Transverse colon (tissue), 4 donors: ENCODE measurements at regions not wholly inside any gene's neighbourhood (a gene's known extent, or its start where the extent isn't known, plus 50 kb on each side); places are given as distances from the start of the nearest gene placed in this dataset.

Source experiments
- DNase-seq: peaks from one replicate; pipeline ENCODE4 v3.0.0-alpha.2; 2019
- H3K27ac ChIP-seq, 4 donors: fragments of 200-600 bp; sonication (generic); 2 replicates each; pipeline ENCODE4 v1.5.1; 2016 to 2018; ENCODE audit warnings: inconsistent platforms in 4 of 4
- H3K27me3 ChIP-seq: fragments of 200-600 bp; sonication (generic); 2 replicates; pipeline ENCODE4 v1.5.1; 2017; ENCODE audit warnings: inconsistent platforms
- H3K36me3 ChIP-seq, 4 donors: fragments of 200-600 bp; sonication (generic); 2 replicates each; pipeline ENCODE4 v1.5.1; 2017 to 2019; ENCODE audit warnings: inconsistent platforms in 4 of 4
- H3K4me1 ChIP-seq, 4 donors: fragments of 200-600 bp; sonication (generic); 2 replicates each; pipeline ENCODE4 v1.5.1; 2017 to 2020; ENCODE audit warnings: inconsistent platforms in 4 of 4
- H3K4me3 ChIP-seq, 4 donors: fragments of 200-600 bp; sonication (generic); 1 replicate in 1 of 4; 2 replicates in 3 of 4; pipeline versions ENCODE4 v1.5.1 to v1.6.1; 2017 to 2019; ENCODE audit warnings: inconsistent platforms in 4 of 4
- H3K9me3 ChIP-seq, 2 donors: fragments of 200-600 bp; sonication (generic); 2 replicates each; pipeline ENCODE4 v1.5.1; 2017 to 2019; ENCODE audit warnings: inconsistent platforms in 2 of 2
- EP300 ChIP-seq: sonication (generic); formaldehyde crosslinking; IDR thresholded peaks from one replicate; pipeline ENCODE4 v1.6.1; 2017; ENCODE audit warnings: antibody characterized with exemption, low read depth
- POLR2A ChIP-seq: fragments of 450-650 bp; IDR thresholded peaks from one replicate; pipeline ENCODE4 v1.6.1; 2016; ENCODE audit warnings: antibody characterized with exemption, mild to moderate bottlenecking, moderate library complexity
- POLR2AphosphoS5 ChIP-seq, 3 donors: sonication (generic); formaldehyde crosslinking; IDR thresholded peaks; one replicate each; pipeline ENCODE4 v1.6.1; 2016; ENCODE audit warnings: antibody characterized with exemption in 3 of 3
- WGBS, 2 donors: methylation state at CpG; one replicate each; pipeline ENCODE4 v1.1.5; 2018; ENCODE audit warnings: low coverage in 1 of 2; 5-methylcytosine and 5-hydroxymethylcytosine counted together
- in situ Hi-C, 4 donors: fragments of 200-750 bp; cut with MboI; loops; one replicate each; pipeline versions ENCODE4 v1.15.0 to v1.15.1; 2017; ENCODE audit warnings: low sequenced_read_pairs in 3 of 4, low pct_ligation_motif_present in 1 of 4, low pct_unique_long_range_greater_than_20kb in 1 of 4
- intact Hi-C: fragments of 100-400 bp; cut with DNase I; formaldehyde crosslinking; loops from one replicate; pipeline ENCODE4 v1.15.1; 2023; ENCODE audit warnings: low total_unique reads
- TF ChIP-seq, protein P1 (sequence below), 5 experiments: fragments of 200-600 bp in 3 of 5; fragments of 450-650 bp in 2 of 5; sonication (generic) in 3 of 5; IDR thresholded peaks; 1 replicate in 2 of 5; 2 replicates in 3 of 5; pipeline ENCODE4 v1.5.1; 2016 to 2017; ENCODE audit warnings: antibody characterized with exemption in 5 of 5, inconsistent platforms in 3 of 5, mild to moderate bottlenecking in 2 of 5, moderate library complexity in 1 of 5

DNA sequence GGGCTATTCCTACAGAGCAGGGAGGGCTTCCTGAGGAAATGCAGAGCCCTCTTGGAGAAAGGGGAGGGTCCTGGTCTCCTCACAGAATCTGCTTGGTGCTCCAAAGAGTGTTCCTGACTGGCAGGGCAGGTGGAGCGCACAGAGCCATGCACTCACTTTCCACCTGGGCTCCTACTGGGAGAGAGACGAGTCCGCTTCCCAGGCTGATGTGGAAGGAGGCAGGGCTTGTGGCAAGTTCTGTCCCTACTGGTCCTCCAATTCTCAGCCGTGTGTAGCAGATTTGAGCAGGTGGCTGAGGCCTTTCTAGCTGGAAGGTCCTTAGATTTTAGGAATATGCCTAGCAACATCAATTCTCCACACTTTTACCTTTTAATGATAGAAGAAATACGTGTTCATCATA lies 111.5 kb upstream of the MKI67 start:
- intact Hi-C loops (no loop called here), in situ Hi-C loops (no loop called here)
- H3K4me3 ChIP-seq, result no peak overlapping the region
- no peak overlapping the region for H3K27ac ChIP-seq
- H3K4me1 ChIP-seq, result no peaks in the 10 kb centered on the region
- H3K36me3 ChIP-seq, result no peaks in the 10 kb centered on the region
- no peak for DNase-seq
- H3K9me3 ChIP-seq, result no peaks in the 10 kb centered on the region
- 64 to 71% methylated on average over 2 to 5 of the region's 5 CpGs for WGBS, 2 donors
- TF ChIP-seq, protein P1, sequence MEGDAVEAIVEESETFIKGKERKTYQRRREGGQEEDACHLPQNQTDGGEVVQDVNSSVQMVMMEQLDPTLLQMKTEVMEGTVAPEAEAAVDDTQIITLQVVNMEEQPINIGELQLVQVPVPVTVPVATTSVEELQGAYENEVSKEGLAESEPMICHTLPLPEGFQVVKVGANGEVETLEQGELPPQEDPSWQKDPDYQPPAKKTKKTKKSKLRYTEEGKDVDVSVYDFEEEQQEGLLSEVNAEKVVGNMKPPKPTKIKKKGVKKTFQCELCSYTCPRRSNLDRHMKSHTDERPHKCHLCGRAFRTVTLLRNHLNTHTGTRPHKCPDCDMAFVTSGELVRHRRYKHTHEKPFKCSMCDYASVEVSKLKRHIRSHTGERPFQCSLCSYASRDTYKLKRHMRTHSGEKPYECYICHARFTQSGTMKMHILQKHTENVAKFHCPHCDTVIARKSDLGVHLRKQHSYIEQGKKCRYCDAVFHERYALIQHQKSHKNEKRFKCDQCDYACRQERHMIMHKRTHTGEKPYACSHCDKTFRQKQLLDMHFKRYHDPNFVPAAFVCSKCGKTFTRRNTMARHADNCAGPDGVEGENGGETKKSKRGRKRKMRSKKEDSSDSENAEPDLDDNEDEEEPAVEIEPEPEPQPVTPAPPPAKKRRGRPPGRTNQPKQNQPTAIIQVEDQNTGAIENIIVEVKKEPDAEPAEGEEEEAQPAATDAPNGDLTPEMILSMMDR (IDR thresholded peaks at IDR 0.05), result no peak
- TF ChIP-seq POLR2AphosphoS5 (IDR thresholded peaks at IDR 0.05), result no peak
- no peak for TF ChIP-seq POLR2A
- H3K27me3 ChIP-seq, result no peaks in the 10 kb centered on the region

DNA sequence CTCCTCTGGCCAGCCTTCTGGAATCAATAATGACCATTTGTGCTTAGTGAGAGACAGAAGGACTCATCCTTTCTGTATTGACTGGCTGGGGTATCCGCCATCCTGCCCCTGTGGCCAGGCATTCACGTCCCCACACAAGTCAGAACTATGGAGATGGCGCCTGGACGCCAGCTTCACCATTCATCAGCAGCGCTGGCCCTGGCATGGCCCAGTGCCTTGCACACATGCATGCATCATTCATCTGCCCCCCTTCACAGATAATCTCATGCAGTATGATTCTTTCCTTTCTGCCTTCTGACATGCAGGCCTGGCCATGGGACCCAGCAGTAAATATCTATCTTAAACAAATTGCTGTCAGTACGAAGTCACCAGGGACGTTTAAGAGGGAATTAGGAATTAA lies 114.8 kb upstream of the MKI67 start:
- no peak for DNase-seq
- in situ Hi-C loops (no loop called here), intact Hi-C loops (no loop called here)
- Histone ChIP-seq H3K27me3 (no peaks in the 10 kb centered on the region), H3K4me1 (no peaks in the 10 kb centered on the region), H3K9me3 (no peaks in the 10 kb centered on the region), H3K27ac (no peak overlapping the region), H3K4me3 (no peak overlapping the region), H3K36me3 (no peaks in the 10 kb centered on the region)
- WGBS, 2 donors, result 83 to 93% methylated on average over 2 to 7 of the region's 7 CpGs
- TF ChIP-seq POLR2A, result no peak
- no peak for TF ChIP-seq POLR2AphosphoS5 (IDR thresholded peaks at IDR 0.05)
- TF ChIP-seq EP300, result no peak

DNA sequence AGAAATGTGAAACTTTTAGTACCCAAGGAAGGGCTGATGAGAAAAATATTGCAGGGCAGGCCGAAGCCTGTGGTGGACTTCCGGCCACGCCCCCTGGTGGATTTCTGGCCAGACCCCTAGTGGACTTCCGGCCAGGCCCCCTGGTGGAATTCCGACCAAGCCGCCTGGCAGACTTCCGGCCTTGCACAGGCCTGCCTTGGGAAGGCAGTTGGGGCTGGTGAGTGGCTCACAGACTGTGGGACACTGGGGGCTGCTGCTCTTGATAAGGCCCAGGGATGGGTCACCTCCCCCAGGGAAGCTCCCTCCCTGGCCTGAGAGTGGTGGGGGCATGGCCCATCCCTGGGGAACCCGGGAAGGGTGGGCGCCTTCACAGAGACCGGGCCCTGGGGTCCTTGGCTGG lies 116.4 kb upstream of the MKI67 start:
- Histone ChIP-seq H3K36me3 (no peaks in the 10 kb centered on the region), H3K4me1 (no peaks in the 10 kb centered on the region), H3K27me3 (no peaks in the 10 kb centered on the region), H3K9me3 (no peaks in the 10 kb centered on the region), H3K4me3 (no peak overlapping the region), H3K27ac (no peak overlapping the region)
- WGBS, 2 donors, result 81% methylated on average over 10 of the region's 10 CpGs; no CpG with 5 or more reads in 1 of the 2 donors
- DNase-seq, result no peak
- TF ChIP-seq, protein P1 (IDR thresholded peaks at IDR 0.05), result no peak
- no peak for TF ChIP-seq EP300
- TF ChIP-seq POLR2AphosphoS5 (IDR thresholded peaks at IDR 0.05), result no peak
- TF ChIP-seq POLR2A, result no peak
- in situ Hi-C loops, result no loop called here
- intact Hi-C loops, result no loop called here

GRCh38 chr10:128245026-128245425 lies 118.8 kb upstream of the MKI67 start:
- Histone ChIP-seq H3K4me1 (no peaks in the 10 kb centered on the region), H3K9me3 (no peaks in the 10 kb centered on the region), H3K36me3 (no peaks in the 10 kb centered on the region), H3K4me3 (no peak overlapping the region), H3K27me3 (no peaks in the 10 kb centered on the region), H3K27ac (no peak overlapping the region)
- in situ Hi-C loops, result no loop called here
- intact Hi-C loops, result no loop called here
- DNase-seq, result no peak
- TF ChIP-seq POLR2AphosphoS5 (IDR thresholded peaks at IDR 0.05) (no peak), POLR2A (no peak), EP300 (no peak)
- TF ChIP-seq, protein P1 (IDR thresholded peaks at IDR 0.05), result no peak
- 56 to 70% methylated on average over 3 to 5 of the region's 5 CpGs for WGBS, 2 donors

- H3K9me3 ChIP-seq, result no peaks in the 10 kb centered on the region
- TF ChIP-seq EP300, result no peak
- TF ChIP-seq POLR2AphosphoS5 (IDR thresholded peaks at IDR 0.05), result no peak
- TF ChIP-seq, protein P1 (IDR thresholded peaks at IDR 0.05), result no peak
- TF ChIP-seq POLR2A, result no peak
- in situ Hi-C loops (no loop called here), intact Hi-C loops (no loop called here)
- no peaks in the 10 kb centered on the region for H3K4me1 ChIP-seq
- no peaks in the 10 kb centered on the region for H3K36me3 ChIP-seq
- DNase-seq, result no peak
- WGBS, 2 donors, result 76% methylated on average over 8 of the region's 8 CpGs; no CpG with 5 or more reads in 1 of the 2 donors
- no peak overlapping the region for H3K4me3 ChIP-seq
- H3K27me3 ChIP-seq, result no peaks in the 10 kb centered on the region
- no peak overlapping the region for H3K27ac ChIP-seq
Measured at GRCh38 chr10:128247576-128247975, 121.4 kb upstream of the MKI67 start.
